OCI-LY3 (cell line): ENCODE measurements at regions not wholly inside any gene's neighbourhood (a gene's known extent, or its start where the extent isn't known, plus 50 kb on each side); places are given as distances from the start of the nearest gene placed in this dataset.

Source experiments
- H2AFZ ChIP-seq: fragments of 200-600, 300-600 bp; shearing (Covaris generic); 2 replicates; pipeline ENCODE4 v1.6.0; 2014; ENCODE audit warnings: antibody characterized with exemption, low read depth, low read length
- H3K27ac ChIP-seq: fragments of 200-600, 300-600 bp; sonication (generic); 2 replicates; pipeline ENCODE4 v1.5.1; 2014; ENCODE audit warnings: mild to moderate bottlenecking, low read length, moderate library complexity, mixed read lengths
- H3K27me3 ChIP-seq: fragments of 200-600, 300-600 bp; sonication (generic); 2 replicates; pipeline ENCODE4 v1.6.1; 2014; ENCODE audit warnings: low read depth, low read length, mixed read lengths
- H3K36me3 ChIP-seq: fragments of 200-600, 300-600 bp; sonication (generic); replicated peaks from 2 replicates; pipeline ENCODE3; 2014; ENCODE audit warnings: low read depth, low read length, mixed read lengths
- H3K4me1 ChIP-seq: fragments of 300-600, 200-600 bp; sonication (generic); 2 replicates; pipeline ENCODE4 v1.6.1; 2014; ENCODE audit warnings: low read length, mixed read lengths
- H3K4me2 ChIP-seq: fragments of 200-600, 300-600 bp; sonication (generic); 2 replicates; pipeline ENCODE4 v1.6.1; 2014; ENCODE audit warnings: low read length, mixed read lengths
- H3K4me3 ChIP-seq: fragments of 300-600, 200-600 bp; sonication (generic); 2 replicates; pipeline ENCODE4 v1.5.1; 2014; ENCODE audit warnings: antibody characterized with exemption, mild to moderate bottlenecking, low read length, moderate library complexity
- H3K79me2 ChIP-seq: fragments of 300-600, 200-600 bp; shearing (Covaris generic); 2 replicates; pipeline ENCODE4 v1.6.1; 2014; ENCODE audit warnings: mild to moderate bottlenecking, low read length, mixed read lengths
- H3K9ac ChIP-seq: fragments of 300-600, 200-600 bp; shearing (Covaris generic); 2 replicates; pipeline ENCODE4 v1.6.0; 2014; ENCODE audit warnings: mild to moderate bottlenecking, low read length, moderate library complexity
- H3K9me3 ChIP-seq: fragments of 200-600, 300-600 bp; shearing (Covaris generic); 2 replicates; pipeline ENCODE4 v1.6.1; 2014; ENCODE audit warnings: low read length, mixed read lengths; ENCODE audit not compliant: insufficient read depth
- H4K20me1 ChIP-seq: fragments of 200-600, 300-600 bp; sonication (generic); 2 replicates; pipeline ENCODE4 v1.6.1; 2016; ENCODE audit warnings: low read length, mixed read lengths; ENCODE audit not compliant: insufficient read depth
- CTCF ChIP-seq: fragments of 200-600, 300-600 bp; sonication (generic); IDR thresholded peaks from 2 replicates; pipeline ENCODE4 v1.5.1; 2014; ENCODE audit warnings: antibody characterized with exemption, low read length, low read depth
- EZH2phosphoT487 ChIP-seq: fragments of 200-600 bp; shearing (Covaris generic); IDR thresholded peaks from 2 replicates; pipeline ENCODE4 v1.6.1; 2018; ENCODE audit warnings: antibody characterized with exemption, mixed run types, low read depth

- H3K4me2 ChIP-seq = no peak overlapping the region
- no peak overlapping the region for H3K9ac ChIP-seq
- no peaks in the 10 kb centered on the region for H3K4me1 ChIP-seq
- H3K27me3 ChIP-seq = no peaks in the 10 kb centered on the region
- no peak overlapping the region for H3K4me3 ChIP-seq
- H3K79me2 ChIP-seq = no peaks in the 10 kb centered on the region
- H3K27ac ChIP-seq = no peak overlapping the region
- H2AFZ ChIP-seq = no peak overlapping the region
- no peaks in the 10 kb centered on the region for H3K36me3 ChIP-seq
- H4K20me1 ChIP-seq = no peaks in the 10 kb centered on the region
- no peaks in the 10 kb centered on the region for H3K9me3 ChIP-seq
- no peak for TF ChIP-seq CTCF
- TF ChIP-seq EZH2phosphoT487 = no peak
Measured at GRCh38 chr11:109148669-109149068, 273.3 kb upstream of the C11orf87 start.

- peaks cover 9% of the 10 kb centered on the region for H3K4me1 ChIP-seq
- TF ChIP-seq CTCF = no peak
- TF ChIP-seq EZH2phosphoT487 = no peak
- H4K20me1 ChIP-seq = no peaks in the 10 kb centered on the region
- no peaks in the 10 kb centered on the region for H3K79me2 ChIP-seq
- H3K9ac ChIP-seq = no peak overlapping the region
- no peak overlapping the region for H2AFZ ChIP-seq
- no peaks in the 10 kb centered on the region for H3K27me3 ChIP-seq
- no peak overlapping the region for H3K4me3 ChIP-seq
- no peaks in the 10 kb centered on the region for H3K9me3 ChIP-seq
- H3K4me2 ChIP-seq = no peak overlapping the region
- no peak overlapping the region for H3K27ac ChIP-seq
- no peaks in the 10 kb centered on the region for H3K36me3 ChIP-seq
Measured at GRCh38 chr11:109150581-109150980, 271.4 kb upstream of the C11orf87 start.

DNA sequence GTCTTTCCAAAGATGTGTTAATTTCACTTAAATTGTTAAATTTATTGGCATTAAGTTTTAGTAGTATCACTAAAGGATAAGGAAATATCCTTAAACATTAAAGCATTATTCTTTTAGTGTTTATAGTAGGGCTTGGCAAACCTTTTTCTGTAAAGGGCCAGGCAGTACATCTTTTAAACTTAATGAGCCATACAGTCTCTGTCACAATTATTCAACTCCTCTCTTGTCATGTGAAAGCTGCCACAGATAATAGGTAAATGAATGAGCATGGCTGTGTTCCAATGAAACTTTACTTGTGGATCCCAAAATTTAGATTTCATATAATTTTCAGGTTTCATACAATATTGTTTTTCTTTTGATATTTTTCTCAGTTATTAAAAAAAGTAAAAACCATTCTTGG is 268.2 kb upstream of the C11orf87 start:
- H3K4me1 ChIP-seq = peaks cover 11% of the 10 kb centered on the region
- H3K27me3 ChIP-seq = no peaks in the 10 kb centered on the region
- H3K4me3 ChIP-seq = no peak overlapping the region
- H3K27ac ChIP-seq = no peak overlapping the region
- no peak overlapping the region for H2AFZ ChIP-seq
- no peaks in the 10 kb centered on the region for H3K79me2 ChIP-seq
- no peak overlapping the region for H3K4me2 ChIP-seq
- H3K9me3 ChIP-seq = peaks cover 9% of the 10 kb centered on the region; the same call in 1 of the 2 replicates
- no peaks in the 10 kb centered on the region for H4K20me1 ChIP-seq
- TF ChIP-seq EZH2phosphoT487 = no peak
- TF ChIP-seq CTCF = no peak
- H3K36me3 ChIP-seq = no peaks in the 10 kb centered on the region
- H3K9ac ChIP-seq = no peak overlapping the region

DNA sequence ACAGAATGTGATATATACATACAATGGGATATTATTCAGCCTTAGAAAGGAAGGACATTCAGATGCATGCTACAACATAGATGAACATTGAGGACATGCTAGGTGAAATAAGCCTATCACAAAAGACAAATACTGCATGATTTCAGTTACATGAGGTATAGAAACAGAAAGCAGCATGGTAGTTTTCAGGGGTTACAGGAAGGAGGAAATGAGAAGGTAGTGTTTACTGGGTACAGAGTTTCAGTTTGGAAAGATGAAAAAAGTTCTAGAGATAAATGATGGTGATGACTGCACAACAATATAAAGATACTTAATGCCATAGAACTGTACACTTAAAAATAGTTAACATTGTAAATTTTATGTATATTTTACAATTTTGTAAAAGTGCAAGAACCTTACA is 266.7 kb upstream of the C11orf87 start:
- Histone ChIP-seq H3K4me2 (peak overlapping the region; percentile 25), H3K79me2 (no peaks in the 10 kb centered on the region), H3K9me3 (peaks cover 9% of the 10 kb centered on the region; the same call in 1 of the 2 replicates), H4K20me1 (no peaks in the 10 kb centered on the region), H3K4me3 (no peak overlapping the region), H2AFZ (no peak overlapping the region), H3K27ac (peak overlapping the region; percentile 22; the same call in 1 of the 2 replicates), H3K27me3 (no peaks in the 10 kb centered on the region), H3K9ac (no peak overlapping the region), H3K36me3 (no peaks in the 10 kb centered on the region), H3K4me1 (peaks cover 11% of the 10 kb centered on the region)
- TF ChIP-seq EZH2phosphoT487 (no peak), CTCF (no peak)
